ENCODE measurements at regions not wholly inside any gene's neighbourhood (a gene's known extent, or its start where the extent isn't known, plus 50 kb on each side); places are given as distances from the start of the nearest gene placed in this dataset.
A peak's percentile ranks its signal among the peaks of the same experiment; 100 is the strongest.

DNA sequence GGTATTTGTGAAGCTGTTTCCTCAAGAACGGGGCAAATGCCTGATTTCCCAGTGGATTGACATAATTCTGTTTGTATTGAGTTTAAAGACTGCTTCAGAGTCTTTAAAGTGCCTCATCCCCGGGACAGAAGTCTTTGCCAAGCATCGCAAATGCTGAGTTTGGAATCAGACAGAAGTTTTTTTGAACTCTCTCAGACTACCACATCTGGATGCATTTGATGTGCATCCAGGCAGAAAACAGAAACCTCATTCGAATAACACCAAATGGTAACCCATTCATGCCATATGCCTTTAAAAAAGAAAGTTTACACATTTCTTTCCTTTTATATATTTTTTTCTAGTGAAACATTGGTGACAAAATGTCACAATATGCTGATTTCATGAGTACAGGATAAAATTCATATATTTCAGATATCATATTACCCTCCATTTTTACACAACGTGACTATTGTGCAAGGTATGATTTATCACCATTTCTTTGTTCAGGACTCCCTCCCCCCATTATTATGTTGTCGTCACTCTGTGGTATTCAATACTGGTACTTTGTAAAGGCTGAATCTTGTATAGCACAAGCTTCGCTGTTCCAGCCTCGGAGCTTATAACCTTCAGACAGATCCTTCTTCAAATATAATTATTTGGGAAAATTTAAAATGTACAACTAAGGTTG is 91.1 kb downstream of the ZNF608 start:
- Mint-ChIP-seq H3K27me3 (peaks cover 18% of the 10 kb centered on the region), H3K4me3 (no peak overlapping the region), H3K27ac (no peak overlapping the region), H3K36me3 (ENCODE audit: low read depth) (no peaks in the 10 kb centered on the region), H3K4me1 (ENCODE audit: low read depth) (peaks cover 17% of the 10 kb centered on the region), H3K9me3 (no peaks in the 10 kb centered on the region)

DNA sequence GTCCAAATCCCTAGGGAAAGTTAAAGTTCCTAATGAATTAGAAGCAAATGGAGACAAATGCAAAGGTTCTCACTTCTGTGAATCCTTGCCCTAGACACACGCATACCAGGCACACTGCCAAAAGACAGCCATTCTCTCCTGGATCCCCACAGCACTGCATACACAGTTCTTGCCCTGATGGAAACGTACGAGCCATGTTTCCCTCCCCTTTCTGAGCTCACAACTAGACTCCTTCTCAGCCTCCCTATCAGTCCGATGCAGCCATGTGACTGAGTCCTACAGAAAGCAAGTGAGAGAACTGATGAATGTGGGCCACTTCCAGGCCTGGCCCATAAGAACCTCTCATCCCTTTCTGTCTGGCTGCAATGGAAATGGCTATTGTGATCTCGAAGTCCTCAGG is 92.0 kb downstream of the ZNF608 start:
- Mint-ChIP-seq H3K4me3 (no peak overlapping the region), H3K27ac (no peak overlapping the region)

DNA sequence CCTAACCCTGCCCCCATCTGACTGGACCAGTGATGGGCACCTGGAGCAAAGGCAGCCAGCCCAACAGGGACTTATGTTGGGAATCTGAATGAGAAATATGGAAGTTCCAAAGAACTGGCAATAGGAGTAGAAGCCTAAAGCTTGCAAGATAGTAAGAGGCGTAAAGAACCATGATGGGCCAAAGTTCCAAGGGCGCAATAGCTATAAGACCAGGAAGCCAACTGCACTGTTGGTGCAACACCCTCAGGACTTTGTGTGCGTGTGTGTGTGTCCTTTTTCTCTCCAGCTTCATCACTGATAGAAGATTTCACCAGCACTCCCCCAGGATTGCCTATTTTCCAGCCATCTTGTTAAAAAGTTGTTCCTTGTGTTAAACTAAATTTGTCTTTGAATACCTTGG is 92.8 kb downstream of the ZNF608 start:
- Mint-ChIP-seq H3K9me3 (no peaks in the 10 kb centered on the region), H3K36me3 (ENCODE audit: low read depth) (no peaks in the 10 kb centered on the region), H3K27ac (no peak overlapping the region), H3K4me3 (no peak overlapping the region), H3K27me3 (peaks cover 11% of the 10 kb centered on the region), H3K4me1 (ENCODE audit: low read depth) (peaks cover 29% of the 10 kb centered on the region)

More for the DNA sequence above, 92.0 kb downstream of the ZNF608 start:
- Mint-ChIP-seq H3K4me1 (ENCODE audit: low read depth) (peaks cover 26% of the 10 kb centered on the region), H3K9me3 (no peaks in the 10 kb centered on the region), H3K36me3 (ENCODE audit: low read depth) (no peaks in the 10 kb centered on the region), H3K27me3 (peaks cover 18% of the 10 kb centered on the region)

DNA sequence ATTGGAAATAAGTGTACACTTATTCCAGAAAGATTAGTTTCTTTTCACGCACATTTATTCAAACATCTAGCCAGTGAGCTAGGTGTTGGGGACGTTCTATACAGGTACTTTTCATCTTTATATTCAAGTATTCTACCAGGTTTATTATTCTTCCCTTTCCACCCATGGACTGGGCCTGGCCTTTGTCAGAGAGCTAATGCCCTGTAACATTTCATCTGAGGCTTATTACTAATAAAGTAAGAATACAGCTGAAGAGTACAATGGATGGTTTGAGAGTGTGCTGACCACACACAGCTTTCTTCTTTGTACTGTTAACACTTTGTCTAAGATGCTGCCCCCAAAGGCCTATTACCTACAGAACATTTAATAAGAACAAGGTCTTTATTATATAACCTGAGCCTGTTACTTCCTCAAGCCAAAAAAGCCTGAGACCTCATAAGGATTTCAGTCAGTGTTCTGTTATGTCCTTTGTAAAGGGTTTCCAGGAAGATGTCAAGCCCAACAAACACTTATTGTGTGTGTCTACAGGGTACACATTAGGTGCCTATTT is 93.5 kb downstream of the ZNF608 start:
- H3K27ac Mint-ChIP-seq: no peak overlapping the region
- H3K9me3 Mint-ChIP-seq: no peaks in the 10 kb centered on the region
- H3K4me3 Mint-ChIP-seq: no peak overlapping the region

DNA sequence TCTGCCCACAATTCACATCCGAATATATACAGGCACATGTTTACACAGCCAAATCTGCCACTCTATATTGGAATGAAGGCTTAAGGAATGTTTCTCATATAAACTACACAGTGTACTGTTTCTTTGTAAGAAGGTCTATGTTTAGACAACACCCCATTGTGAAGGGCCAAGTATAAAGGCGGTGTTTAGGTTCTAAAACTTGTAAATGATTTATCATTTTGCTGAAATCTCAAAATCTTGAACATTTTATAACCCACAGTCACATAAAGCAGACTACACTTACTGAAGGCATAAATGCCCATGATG is 94.0 kb downstream of the ZNF608 start:
- H3K4me3 Mint-ChIP-seq: peak overlapping the region; percentile 55

More for the DNA sequence above, 93.5 kb downstream of the ZNF608 start:
- peaks cover 16% of the 10 kb centered on the region for H3K27me3 Mint-ChIP-seq
- H3K36me3 Mint-ChIP-seq (ENCODE audit: low read depth): no peaks in the 10 kb centered on the region
- peaks cover 36% of the 10 kb centered on the region for H3K4me1 Mint-ChIP-seq (ENCODE audit: low read depth)

DNA sequence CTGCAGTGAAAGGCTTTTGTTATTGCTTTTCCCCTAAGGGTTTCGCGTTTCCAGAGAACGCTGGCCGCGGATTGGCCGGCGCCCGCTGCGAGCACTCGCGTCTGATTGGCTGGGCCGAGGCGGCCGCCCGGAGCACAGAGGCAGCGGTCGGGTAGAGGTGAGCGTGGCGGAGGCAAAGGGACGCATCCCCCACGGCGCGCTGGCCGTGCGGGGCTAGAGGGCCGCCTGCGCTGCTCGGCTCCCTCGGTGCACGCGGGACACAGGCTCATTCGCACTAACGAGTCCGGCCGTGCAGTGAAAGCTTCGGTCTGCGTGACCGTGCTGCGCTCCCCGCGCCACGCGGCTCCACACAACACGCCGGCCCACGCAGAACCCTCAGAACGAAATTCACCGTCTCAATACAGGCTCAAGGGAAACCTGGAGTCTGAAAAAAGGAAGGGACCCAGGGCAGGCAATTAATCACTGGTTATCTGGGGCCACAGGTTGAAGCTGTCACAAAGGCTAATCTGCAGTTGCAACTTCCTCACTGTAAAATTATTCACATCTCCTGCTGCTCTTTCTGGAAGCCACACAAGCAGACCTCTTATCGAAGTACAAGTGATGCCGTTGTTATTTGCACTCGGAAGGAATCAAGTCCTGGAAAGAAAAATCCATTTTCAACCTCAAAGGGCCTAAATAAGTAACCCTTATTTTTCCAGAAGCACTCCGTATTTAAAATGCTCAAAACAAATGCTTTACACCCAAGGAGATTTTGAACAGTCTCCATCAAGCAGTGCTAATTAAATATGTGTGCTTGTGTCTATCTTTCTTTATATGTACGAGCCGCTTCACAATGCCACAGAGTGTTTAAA is 94.6 kb downstream of the ZNF608 start:
- no peak overlapping the region for H3K27ac Mint-ChIP-seq
- H3K4me1 Mint-ChIP-seq (ENCODE audit: low read depth): peaks cover 37% of the 10 kb centered on the region
- H3K4me3 Mint-ChIP-seq: peak overlapping the region; percentile 55
- H3K36me3 Mint-ChIP-seq (ENCODE audit: low read depth): no peaks in the 10 kb centered on the region
- H3K9me3 Mint-ChIP-seq: no peaks in the 10 kb centered on the region
- peaks cover 27% of the 10 kb centered on the region for H3K27me3 Mint-ChIP-seq

More for the DNA sequence above, 94.0 kb downstream of the ZNF608 start:
- Mint-ChIP-seq H3K4me1 (ENCODE audit: low read depth) (peaks cover 37% of the 10 kb centered on the region), H3K27me3 (peaks cover 21% of the 10 kb centered on the region), H3K9me3 (no peaks in the 10 kb centered on the region), H3K36me3 (ENCODE audit: low read depth) (no peaks in the 10 kb centered on the region), H3K27ac (no peak overlapping the region)

DNA sequence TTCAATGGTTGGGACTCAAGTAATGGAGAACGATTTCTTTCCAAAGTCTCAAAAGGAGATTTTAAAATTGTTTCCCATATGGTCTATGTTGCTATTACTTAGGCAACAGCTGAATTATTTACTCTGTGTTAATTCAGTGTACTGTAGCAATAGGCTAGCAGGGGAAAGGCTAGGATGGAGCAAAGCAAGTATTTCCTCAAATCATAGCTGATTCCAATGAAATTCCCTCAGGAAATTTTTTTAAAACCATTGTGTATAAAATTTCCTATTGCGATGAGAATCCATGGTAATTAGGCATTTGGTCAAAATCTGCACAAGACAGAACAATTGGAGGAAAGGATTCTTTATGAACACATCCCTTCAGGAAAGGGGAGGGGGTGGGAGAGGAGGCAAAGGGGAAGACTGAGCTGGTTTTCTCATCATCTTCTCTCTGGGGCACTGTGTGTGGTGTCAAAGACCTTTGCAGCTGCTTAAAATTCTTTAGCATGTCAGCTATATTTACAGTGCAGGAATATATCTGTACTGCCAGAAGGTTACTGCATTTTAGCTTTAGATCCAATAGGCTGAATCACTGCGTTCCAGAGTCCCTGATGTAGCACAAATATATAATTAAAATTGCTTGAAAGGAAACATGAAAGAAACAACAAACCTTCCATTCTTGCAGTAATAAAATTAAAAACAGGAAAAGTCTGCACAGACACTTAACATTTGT is 95.3 kb downstream of the ZNF608 start:
- peaks cover 34% of the 10 kb centered on the region for H3K27me3 Mint-ChIP-seq
- peaks cover 44% of the 10 kb centered on the region for H3K4me1 Mint-ChIP-seq (ENCODE audit: low read depth)
- H3K4me3 Mint-ChIP-seq: peak overlapping the region; percentile 55
- no peaks in the 10 kb centered on the region for H3K36me3 Mint-ChIP-seq (ENCODE audit: low read depth)
- no peak overlapping the region for H3K27ac Mint-ChIP-seq
- no peaks in the 10 kb centered on the region for H3K9me3 Mint-ChIP-seq

DNA sequence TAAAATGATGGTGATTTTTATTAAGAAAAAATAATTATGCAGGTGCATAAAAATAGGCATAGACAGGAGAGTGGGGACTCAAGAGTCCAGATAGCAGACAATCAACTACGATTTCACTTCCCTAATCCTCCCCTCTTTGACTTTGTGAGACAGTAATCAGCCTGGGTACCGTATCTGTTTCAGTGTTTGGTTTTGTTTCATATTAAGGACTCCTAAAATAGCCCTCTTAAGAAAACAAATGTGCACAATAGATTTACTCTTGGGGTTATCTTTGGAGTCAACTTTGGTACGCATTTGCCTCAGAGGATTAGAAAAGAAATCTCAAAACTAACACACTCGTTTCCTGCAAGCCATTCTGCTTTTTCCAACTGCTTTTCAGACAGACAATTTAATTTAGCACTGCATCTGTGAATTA is 96.3 kb downstream of the ZNF608 start:
- H3K27me3 Mint-ChIP-seq: peaks cover 38% of the 10 kb centered on the region
- H3K27ac Mint-ChIP-seq: no peak overlapping the region

DNA sequence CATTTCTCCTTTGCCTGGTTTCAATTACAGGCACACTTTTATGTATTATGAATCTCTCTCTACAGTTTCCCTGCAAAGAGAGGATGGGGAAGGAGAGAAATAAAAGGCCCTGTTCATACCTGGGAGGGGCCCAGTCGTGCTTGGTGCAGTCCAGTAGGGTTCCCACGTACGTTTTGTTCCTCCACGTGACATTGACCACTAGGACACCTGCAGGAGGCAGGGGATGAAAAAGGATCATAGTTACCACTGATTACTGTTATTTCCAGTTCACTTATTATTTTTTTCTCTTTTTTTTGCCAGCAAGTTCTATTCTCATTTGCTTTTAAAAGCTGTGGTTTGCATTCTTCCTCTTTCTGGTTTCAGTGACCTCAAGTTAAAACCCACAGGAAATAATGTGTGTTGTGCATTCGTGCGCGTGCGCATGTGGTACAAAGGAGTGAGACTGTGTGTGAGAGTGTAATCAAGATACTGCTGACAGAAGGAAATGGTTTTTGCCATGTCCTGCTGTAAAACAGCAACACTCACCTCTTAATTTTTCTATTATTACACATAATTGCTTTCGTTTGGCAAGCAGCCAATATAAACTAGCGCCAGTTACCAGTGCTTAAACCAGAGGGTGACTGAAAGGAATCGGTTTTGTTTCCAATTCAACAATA is 96.8 kb downstream of the ZNF608 start:
- Mint-ChIP-seq H3K27ac (peak overlapping the region; percentile 67), H3K27me3 (peaks cover 41% of the 10 kb centered on the region), H3K9me3 (no peaks in the 10 kb centered on the region), H3K36me3 (ENCODE audit: low read depth) (no peaks in the 10 kb centered on the region), H3K4me3 (peak overlapping the region; percentile 62), H3K4me1 (ENCODE audit: low read depth) (peaks cover 44% of the 10 kb centered on the region)

More for the DNA sequence above, 96.3 kb downstream of the ZNF608 start:
- Mint-ChIP-seq H3K9me3 (no peaks in the 10 kb centered on the region), H3K4me3 (no peak overlapping the region), H3K36me3 (ENCODE audit: low read depth) (no peaks in the 10 kb centered on the region), H3K4me1 (ENCODE audit: low read depth) (peaks cover 44% of the 10 kb centered on the region)

DNA sequence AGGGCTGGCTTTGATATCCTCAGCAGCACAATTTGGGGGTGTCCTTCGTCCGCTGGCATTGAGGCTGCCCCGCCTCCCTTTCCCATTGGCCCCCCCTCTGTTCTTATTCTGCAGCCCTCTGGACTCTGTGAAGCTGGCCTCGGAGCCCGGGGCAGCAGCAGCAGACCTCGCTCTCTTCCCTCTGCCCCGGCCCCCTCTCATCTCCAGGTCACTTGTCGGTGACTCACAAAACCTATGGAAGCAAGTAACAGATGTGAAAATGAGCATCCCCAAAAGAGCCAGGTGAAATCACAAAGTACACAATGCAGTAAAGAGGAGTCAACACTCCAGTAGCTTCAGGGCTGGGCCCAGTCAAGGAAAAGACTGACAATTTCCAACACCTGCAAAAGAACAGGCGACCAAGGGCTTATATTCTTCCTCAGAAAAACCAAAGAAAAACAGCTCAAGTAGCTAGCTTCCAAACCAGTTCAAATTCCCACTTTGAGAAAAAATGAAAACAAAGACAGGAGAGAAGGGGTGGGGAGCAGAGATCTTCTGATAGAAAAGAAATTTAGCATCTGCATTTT is 97.5 kb downstream of the ZNF608 start:
- Mint-ChIP-seq H3K4me1 (ENCODE audit: low read depth) (peaks cover 44% of the 10 kb centered on the region), H3K27ac (no peak overlapping the region), H3K36me3 (ENCODE audit: low read depth) (no peaks in the 10 kb centered on the region)

DNA sequence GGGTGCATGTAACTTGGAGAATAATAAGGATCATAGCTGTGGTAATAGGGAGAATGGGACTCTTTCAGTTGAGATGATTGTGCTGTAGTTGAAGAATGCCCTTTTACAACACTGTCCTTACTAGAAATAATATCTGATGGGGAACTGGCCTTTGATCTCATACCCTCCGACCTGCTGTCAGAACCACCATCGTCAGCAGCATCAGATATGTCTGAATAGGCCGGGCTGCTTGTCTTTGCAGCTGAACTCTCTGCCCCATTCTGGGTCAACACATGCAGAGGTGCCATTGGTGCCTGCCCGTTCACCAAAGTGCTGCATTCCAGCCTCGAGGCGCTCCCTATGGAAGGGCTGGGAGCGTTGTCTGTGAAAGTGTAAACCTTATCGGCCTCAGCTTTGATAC is 99.1 kb downstream of the ZNF608 start:
- Mint-ChIP-seq H3K36me3 (ENCODE audit: low read depth) (no peaks in the 10 kb centered on the region), H3K4me1 (ENCODE audit: low read depth) (peaks cover 42% of the 10 kb centered on the region), H3K27ac (no peak overlapping the region), H3K27me3 (peaks cover 54% of the 10 kb centered on the region), H3K4me3 (no peak overlapping the region), H3K9me3 (no peaks in the 10 kb centered on the region)

More for the DNA sequence above, 97.5 kb downstream of the ZNF608 start:
- Mint-ChIP-seq H3K4me3 (no peak overlapping the region), H3K27me3 (peaks cover 47% of the 10 kb centered on the region), H3K9me3 (no peaks in the 10 kb centered on the region)

DNA sequence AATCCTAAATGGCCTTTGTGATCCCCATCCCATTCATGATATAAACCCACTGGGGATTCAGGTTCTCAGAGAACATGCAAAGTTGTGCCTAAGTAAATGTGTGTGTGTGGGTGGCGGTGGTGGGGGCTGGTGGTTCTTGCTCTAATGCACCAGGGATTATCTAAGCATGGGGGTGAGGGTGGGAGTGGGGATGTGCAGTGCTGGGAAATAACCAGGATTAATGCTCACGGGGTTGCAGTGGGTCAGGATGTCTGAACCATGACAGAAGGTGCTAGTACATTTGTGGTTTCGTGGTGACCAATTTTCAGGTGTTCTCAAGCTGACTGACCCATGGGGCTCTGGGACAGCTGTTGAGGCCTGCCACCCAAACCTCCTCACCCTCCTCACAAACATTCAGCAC is 101.0 kb downstream of the ZNF608 start:
- peaks cover 32% of the 10 kb centered on the region for H3K4me1 Mint-ChIP-seq (ENCODE audit: low read depth)
- H3K27me3 Mint-ChIP-seq: peaks cover 66% of the 10 kb centered on the region
- no peaks in the 10 kb centered on the region for H3K36me3 Mint-ChIP-seq (ENCODE audit: low read depth)
- no peaks in the 10 kb centered on the region for H3K9me3 Mint-ChIP-seq
- no peak overlapping the region for H3K27ac Mint-ChIP-seq
- no peak overlapping the region for H3K4me3 Mint-ChIP-seq

DNA sequence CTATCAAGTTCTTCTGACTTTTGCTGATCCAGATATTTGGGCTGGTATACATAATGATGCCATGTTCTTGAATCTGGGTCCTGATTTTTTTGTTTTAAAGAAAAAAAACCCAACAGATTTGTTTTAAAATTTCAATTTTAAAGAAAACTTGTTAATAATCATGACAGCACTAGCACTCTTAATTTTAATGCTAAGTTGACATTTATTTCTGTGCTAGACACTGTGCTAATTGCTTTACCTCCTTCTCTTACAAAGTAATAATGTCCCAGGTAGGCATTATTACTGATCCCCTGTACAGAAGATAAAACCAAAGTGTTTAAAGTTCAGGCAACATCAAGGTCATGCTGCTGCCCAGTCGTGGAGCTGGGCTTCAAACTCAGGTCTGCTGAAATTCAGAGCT is 101.9 kb downstream of the ZNF608 start:
- no peak overlapping the region for H3K4me3 Mint-ChIP-seq
- H3K27me3 Mint-ChIP-seq: peaks cover 66% of the 10 kb centered on the region
- no peaks in the 10 kb centered on the region for H3K36me3 Mint-ChIP-seq (ENCODE audit: low read depth)

DNA sequence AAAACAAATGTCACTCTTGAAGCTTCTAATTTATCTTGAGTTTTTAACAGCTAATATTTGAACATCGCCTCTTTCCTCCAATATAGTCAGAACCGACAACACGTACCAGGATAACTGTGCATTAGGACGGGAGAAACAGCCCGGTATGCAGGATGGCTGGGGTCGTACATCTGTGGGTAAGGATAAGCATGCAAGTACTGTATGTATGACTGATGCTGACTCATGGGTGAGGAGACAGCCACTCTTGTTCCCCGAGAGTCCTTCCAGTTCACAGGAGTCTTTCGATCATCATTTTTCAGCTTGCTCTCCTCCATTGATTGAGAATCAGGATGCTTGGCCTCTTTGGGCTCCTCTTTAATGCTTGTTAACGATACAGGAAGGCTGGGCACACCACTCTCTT is 102.3 kb downstream of the ZNF608 start:
- Mint-ChIP-seq H3K4me3 (no peak overlapping the region), H3K27ac (no peak overlapping the region), H3K4me1 (ENCODE audit: low read depth) (peaks cover 20% of the 10 kb centered on the region), H3K36me3 (ENCODE audit: low read depth) (no peaks in the 10 kb centered on the region), H3K27me3 (peaks cover 65% of the 10 kb centered on the region), H3K9me3 (no peaks in the 10 kb centered on the region)

More for the DNA sequence above, 101.9 kb downstream of the ZNF608 start:
- Mint-ChIP-seq H3K27ac (no peak overlapping the region), H3K4me1 (ENCODE audit: low read depth) (peaks cover 24% of the 10 kb centered on the region), H3K9me3 (no peaks in the 10 kb centered on the region)

All from stimulated activated naive CD8-positive, alpha-beta T cell treated with anti-CD3 and anti-CD28 coated beads, Interleukin-15, Interleukin-2, amounts not matched to agents 100 ng/mL and 50 ng/mL, for 24 hours (primary cell).